NT2/D1 (cell line): ENCODE measurements at regions not wholly inside any gene's neighbourhood (a gene's known extent, or its start where the extent isn't known, plus 50 kb on each side); places are given as distances from the start of the nearest gene placed in this dataset.

Experiments
- SUZ12 ChIP-seq: IDR thresholded peaks from 2 replicates; pipeline ENCODE4 v1.6.1; 2011; ENCODE audit not compliant: insufficient read length, insufficient read depth; ENCODE audit errors: extremely low read depth
- ZNF274 ChIP-seq: IDR thresholded peaks from 2 replicates; pipeline ENCODE4 v1.6.1; 2011; ENCODE audit warnings: mild to moderate bottlenecking, low read depth, low read length

DNA sequence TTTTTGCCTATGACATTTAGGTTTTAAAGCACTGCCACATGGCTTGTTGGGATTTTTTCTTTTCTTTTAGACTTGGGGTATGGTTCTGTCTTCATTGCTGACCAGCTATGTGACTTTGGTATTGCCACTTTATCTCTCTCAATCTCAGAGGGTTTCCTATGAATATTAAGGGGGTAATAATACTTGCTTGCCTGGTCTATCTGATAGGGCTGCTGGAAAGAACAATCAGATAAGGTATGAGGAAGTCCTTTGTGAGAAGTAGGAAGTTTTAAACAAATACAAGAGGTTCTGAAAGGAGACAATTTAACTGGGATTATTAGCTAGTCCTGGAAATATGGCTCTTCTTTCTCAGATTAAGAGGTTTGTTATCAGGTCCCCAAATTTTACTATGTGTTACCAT is 80.8 kb downstream of the ZNF92 start:
- TF ChIP-seq SUZ12 (no peak), ZNF274 (no peak)
